GM12891 (cell line): ENCODE measurements at regions not wholly inside any gene's neighbourhood (a gene's known extent, or its start where the extent isn't known, plus 50 kb on each side); places are given as distances from the start of the nearest gene placed in this dataset.

Source experiments
- DNase-seq: peaks from one replicate; pipeline ENCODE4 v3.0.0; 2011; ENCODE audit warnings: low spot score; ENCODE audit not compliant: insufficient read length
- FAIRE-seq: peaks from 2 replicates; lab custom pipeline; 2011; peaks lifted over from hg19 to GRCh38; lab: Jason Lieb, UNC
- PAX5 ChIP-seq: IDR thresholded peaks from 2 replicates; pipeline ENCODE4 v1.6.1; 2011; ENCODE audit warnings: low read length, moderate library complexity, mild to moderate bottlenecking; ENCODE audit not compliant: insufficient read depth, severe bottlenecking
- POLR2A ChIP-seq: IDR thresholded peaks from 2 replicates; pipeline ENCODE4 v1.6.1; 2011; ENCODE audit warnings: low read depth, low read length, control low read depth
- POLR2AphosphoS5 ChIP-seq: IDR thresholded peaks from 2 replicates; pipeline ENCODE4 v1.6.1; 2011; ENCODE audit warnings: low read depth, low read length, control low read depth
- POU2F2 ChIP-seq: IDR thresholded peaks from 2 replicates; pipeline ENCODE4 v1.6.1; 2011; ENCODE audit warnings: low read depth, mild to moderate bottlenecking, control low read depth, low read length, moderate library complexity
- SPI1 ChIP-seq: IDR thresholded peaks from 2 replicates; pipeline ENCODE4 v1.6.1; 2011; ENCODE audit warnings: low read depth, low read length, control low read depth
- TAF1 ChIP-seq: IDR thresholded peaks from 2 replicates; pipeline ENCODE4 v1.6.1; 2011; ENCODE audit warnings: low read depth, low read length, control low read depth

- no peak for FAIRE-seq
Observed at GRCh38 chr4:11166606-11167005, 262.1 kb downstream of the HS3ST1 start.

GRCh38 chr4:11166034-11166433, 262.7 kb downstream of the HS3ST1 start:
- DNase-seq (no peak), FAIRE-seq (no peak)
- TF ChIP-seq PAX5 = no peak
- TF ChIP-seq TAF1 = no peak
- TF ChIP-seq POLR2AphosphoS5 = no peak
- TF ChIP-seq SPI1 = no peak
- TF ChIP-seq POLR2A = no peak
- no peak for TF ChIP-seq POU2F2

More at GRCh38 chr4:11166606-11167005, 262.1 kb downstream of the HS3ST1 start:
- TF ChIP-seq SPI1 (no peak), POLR2A (no peak), PAX5 (no peak), POU2F2 (no peak), POLR2AphosphoS5 (no peak), TAF1 (no peak)
- DNase-seq = no peak

GRCh38 chr4:11165052-11165451, 263.6 kb downstream of the HS3ST1 start:
- no peak for FAIRE-seq

GRCh38 chr4:11160288-11160687, 268.4 kb downstream of the HS3ST1 start:
- FAIRE-seq = no peak
- TF ChIP-seq PAX5 (no peak), TAF1 (no peak), SPI1 (no peak), POLR2A (no peak), POLR2AphosphoS5 (no peak), POU2F2 (no peak)
- DNase-seq = no peak

More at GRCh38 chr4:11165052-11165451, 263.6 kb downstream of the HS3ST1 start:
- TF ChIP-seq SPI1 (no peak), POLR2A (no peak), POU2F2 (no peak), PAX5 (no peak), POLR2AphosphoS5 (no peak), TAF1 (no peak)
- DNase-seq = no peak

GRCh38 chr4:11158971-11159370, 269.7 kb downstream of the HS3ST1 start:
- no peak for FAIRE-seq

GRCh38 chr4:11155208-11155867, 273.4 kb downstream of the HS3ST1 start:
- no peak for DNase-seq
- FAIRE-seq = no peak
- TF ChIP-seq PAX5 (no peak), POLR2AphosphoS5 (no peak), POU2F2 (no peak), TAF1 (no peak), SPI1 (no peak), POLR2A (no peak)

More at GRCh38 chr4:11158971-11159370, 269.7 kb downstream of the HS3ST1 start:
- TF ChIP-seq SPI1 = no peak
- DNase-seq = no peak

- DNase-seq (no peak), FAIRE-seq (no peak)
- TF ChIP-seq POLR2A (no peak), POLR2AphosphoS5 (no peak), POU2F2 (no peak), TAF1 (no peak), SPI1 (no peak), PAX5 (no peak)
Observed at GRCh38 chr4:11153171-11153750, 275.4 kb downstream of the HS3ST1 start.

GRCh38 chr4:11152684-11153083, 276.0 kb downstream of the HS3ST1 start:
- no peak for DNase-seq
- FAIRE-seq = no peak
- no peak for TF ChIP-seq POLR2AphosphoS5
- TF ChIP-seq POU2F2 = no peak
- TF ChIP-seq PAX5 = no peak
- TF ChIP-seq SPI1 = no peak
- TF ChIP-seq POLR2A = no peak
- TF ChIP-seq TAF1 = no peak

- no peak for FAIRE-seq
- DNase-seq = no peak
- TF ChIP-seq SPI1 (no peak), PAX5 (no peak), POLR2AphosphoS5 (no peak), POLR2A (no peak), TAF1 (no peak), POU2F2 (no peak)
Observed at GRCh38 chr4:11151500-11151899, 277.2 kb downstream of the HS3ST1 start.
